H1 (cell line): ENCODE measurements at regions not wholly inside any gene's neighbourhood (a gene's known extent, or its start where the extent isn't known, plus 50 kb on each side); places are given as distances from the start of the nearest gene placed in this dataset.

Source experiments
- CTCF ChIA-PET: fragments of 300-600 bp; sonication (Branson Sonifier 250); formaldehyde crosslinking; loops from one replicate; lab custom pipeline; 2021; ENCODE audit not compliant: partially characterized antibody; lab: Charles Lee
- POLR2A ChIA-PET: fragments of 300-600 bp; sonication (Branson Sonifier 250); formaldehyde crosslinking; loops from one replicate; lab custom pipeline; 2021; ENCODE audit warnings: inconsistent platforms; ENCODE audit not compliant: partially characterized antibody; lab: Charles Lee
- DNase-seq, 2 experiments: peaks; one replicate each; pipeline versions ENCODE4 v3.0.0 to v3.0.0-alpha.2; 2010 to 2022; ENCODE audit warnings: low spot score in 2 of 2, low read depth in 1 of 2, mixed read lengths in 1 of 2
- FAIRE-seq: peaks from 2 replicates; lab custom pipeline; 2011; peaks lifted over from hg19 to GRCh38; lab: Jason Lieb, UNC
- H2AFZ ChIP-seq: 2 replicates; pipeline ENCODE4 v1.8.1; 2012; ENCODE audit warnings: low read length, inconsistent platforms
- H2AK5ac ChIP-seq: 2 replicates; pipeline ENCODE4 v1.6.1; 2013; ENCODE audit warnings: low read depth, low read length
- H2BK120ac ChIP-seq: replicated peaks from 2 replicates; pipeline ENCODE3; 2013; ENCODE audit warnings: low read depth, low read length, inconsistent platforms
- H2BK12ac ChIP-seq: 2 replicates; pipeline ENCODE4 v1.6.1; 2013; ENCODE audit warnings: low read depth, low read length
- H2BK15ac ChIP-seq: 2 replicates; pipeline ENCODE4 v1.6.1; 2013; ENCODE audit warnings: low read length
- H2BK20ac ChIP-seq: 2 replicates; pipeline ENCODE4 v1.6.1; 2013; ENCODE audit warnings: low read length
- H2BK5ac ChIP-seq: 2 replicates; pipeline ENCODE4 v1.6.1; 2013; ENCODE audit warnings: low read depth, low read length
- H3K14ac ChIP-seq: 2 replicates; pipeline ENCODE4 v1.6.1; 2013; ENCODE audit warnings: inconsistent platforms; ENCODE audit not compliant: insufficient read length
- H3K18ac ChIP-seq: 2 replicates; pipeline ENCODE4 v1.6.1; 2013; ENCODE audit warnings: low read length; ENCODE audit errors: extremely low read depth
- H3K23ac ChIP-seq: 2 replicates; pipeline ENCODE4 v1.6.1; 2013; ENCODE audit warnings: inconsistent platforms; ENCODE audit not compliant: insufficient read length
- H3K23me2 ChIP-seq: 2 replicates; pipeline ENCODE4 v1.6.1; 2013; ENCODE audit warnings: low read depth, low read length
- H3K27ac ChIP-seq: 2 replicates; pipeline ENCODE4 v1.6.1; 2011; ENCODE audit warnings: low read depth, low read length, inconsistent platforms
- H3K27me3 ChIP-seq, 4 experiments: replicated peaks in 1 of 4; 1 replicate in 1 of 4; 2 replicates in 3 of 4; pipeline versions ENCODE4 v1.6.1 to v1.8.1; 2011 to 2013; ENCODE audit warnings: low read length in 3 of 4, mild to moderate bottlenecking in 3 of 4, inconsistent platforms in 2 of 4, mixed read lengths in 2 of 4, moderate library complexity in 1 of 4; ENCODE audit not compliant: control insufficient read depth in 3 of 4, insufficient read depth in 3 of 4; ENCODE audit errors: extremely low read depth in 1 of 4
- H3K36me3 ChIP-seq, 4 experiments: 2 replicates each; pipeline versions ENCODE4 v1.6.1 to v1.8.1; 2011 to 2013; ENCODE audit warnings: mild to moderate bottlenecking in 4 of 4, low read length in 3 of 4, moderate library complexity in 2 of 4, control low read depth in 1 of 4, inconsistent platforms in 1 of 4; ENCODE audit not compliant: insufficient read depth in 4 of 4, control insufficient read depth in 2 of 4
- H3K4ac ChIP-seq: replicated peaks from 2 replicates; pipeline ENCODE3; 2013; ENCODE audit warnings: low read length, low read depth, mixed read lengths, inconsistent platforms; ENCODE audit not compliant: insufficient read length
- H3K4me1 ChIP-seq, 4 experiments: replicated peaks in 1 of 4; 1 replicate in 1 of 4; 2 replicates in 3 of 4; pipeline versions ENCODE4 v1.6.1 to v1.8.1; 2011 to 2013; ENCODE audit warnings: low read length in 3 of 4, inconsistent platforms in 2 of 4, mixed read lengths in 1 of 4; ENCODE audit not compliant: insufficient read depth in 4 of 4, control insufficient read depth in 3 of 4
- H3K4me2 ChIP-seq, 2 experiments: 2 replicates each; pipeline versions ENCODE4 v1.6.1 to v1.8.1; 2011 to 2013; ENCODE audit warnings: low read depth in 2 of 2, low read length in 2 of 2, control low read depth in 1 of 2, inconsistent platforms in 1 of 2, mild to moderate bottlenecking in 1 of 2; ENCODE audit not compliant: insufficient read depth in 1 of 2
- H3K4me3 ChIP-seq, 4 experiments: fragments of 200-600, 300-600 bp in 1 of 4; sonication (generic), shearing (Covaris generic), sonication (Bioruptor Twin) in 1 of 4; 2 replicates each; pipeline versions ENCODE4 v1.5.1 to v1.8.1; 2011 to 2016; ENCODE audit warnings: low read length in 4 of 4, low read depth in 3 of 4, control low read depth in 2 of 4, inconsistent platforms in 2 of 4, mild to moderate bottlenecking in 2 of 4, mixed read lengths in 1 of 4, moderate library complexity in 1 of 4; ENCODE audit not compliant: insufficient read depth in 2 of 4; ENCODE audit errors: extremely low read depth in 1 of 4
- H3K56ac ChIP-seq: replicated peaks from 2 replicates; pipeline ENCODE3; 2013; ENCODE audit warnings: low read depth, mild to moderate bottlenecking, mixed read lengths, low read length, inconsistent platforms; ENCODE audit not compliant: insufficient read length
- H3K79me1 ChIP-seq: 2 replicates; pipeline ENCODE4 v1.6.1; 2013; ENCODE audit warnings: low read depth, low read length, control low read depth
- H3K79me2 ChIP-seq, 2 experiments: 2 replicates each; pipeline versions ENCODE4 v1.6.1 to v1.8.1; 2012 to 2013; ENCODE audit warnings: low read length in 2 of 2, mild to moderate bottlenecking in 2 of 2, inconsistent platforms in 1 of 2; ENCODE audit not compliant: insufficient read depth in 2 of 2, control insufficient read depth in 1 of 2
- H3K9ac ChIP-seq, 4 experiments: replicated peaks in 1 of 4; 1 replicate in 1 of 4; 2 replicates in 3 of 4; pipeline versions ENCODE4 v1.6.1 to v1.8.1; 2011 to 2013; ENCODE audit warnings: low read depth in 3 of 4, low read length in 3 of 4, control low read depth in 2 of 4, mild to moderate bottlenecking in 2 of 4, moderate library complexity in 2 of 4, inconsistent platforms in 1 of 4; ENCODE audit errors: extremely low read depth in 1 of 4
- H3K9me3 ChIP-seq, 2 experiments: 2 replicates each; pipeline versions ENCODE4 v1.6.1 to v1.8.1; 2012 to 2013; ENCODE audit warnings: mild to moderate bottlenecking in 2 of 2, moderate library complexity in 2 of 2, control low read depth in 1 of 2, inconsistent platforms in 1 of 2, low read depth in 1 of 2, low read length in 1 of 2, mixed read lengths in 1 of 2; ENCODE audit not compliant: insufficient read depth in 2 of 2
- H4K20me1 ChIP-seq, 2 experiments: replicated peaks in 1 of 2; 2 replicates each; pipeline versions ENCODE3 to v1.8.1; 2011 to 2013; ENCODE audit warnings: inconsistent platforms in 2 of 2, low read length in 2 of 2, mild to moderate bottlenecking in 1 of 2; ENCODE audit not compliant: insufficient read depth in 2 of 2, control insufficient read depth in 1 of 2
- H4K5ac ChIP-seq: 2 replicates; pipeline ENCODE4 v1.6.1; 2013; ENCODE audit warnings: low read length, low read depth, mixed read lengths, inconsistent platforms; ENCODE audit not compliant: insufficient read length
- H4K8ac ChIP-seq: 2 replicates; pipeline ENCODE4 v1.8.0; 2013; ENCODE audit warnings: mild to moderate bottlenecking, moderate library complexity, low read length, inconsistent platforms; ENCODE audit not compliant: insufficient read depth; ENCODE audit errors: extremely low read depth
- H4K91ac ChIP-seq: replicated peaks from 2 replicates; pipeline ENCODE3; 2013; ENCODE audit warnings: low read length, mixed read lengths, inconsistent platforms; ENCODE audit not compliant: insufficient read length
- ATF3 ChIP-seq: IDR thresholded peaks from 2 replicates; pipeline ENCODE4 v1.6.1; 2011; ENCODE audit warnings: low read depth, mild to moderate bottlenecking, low read length; ENCODE audit not compliant: insufficient read depth
- CBX8 ChIP-seq: fragments of 300-800, 300-1000 bp; sonication (generic); IDR thresholded peaks from 2 replicates; pipeline ENCODE4 v1.7.1; 2016; ENCODE audit warnings: low read depth, low read length, borderline replicate concordance
- CREB1 ChIP-seq: IDR thresholded peaks from 2 replicates; pipeline ENCODE4 v1.6.1; 2012; ENCODE audit warnings: inconsistent platforms
- KDM1A ChIP-seq: fragments of 200-600, 300-600 bp; sonication (generic); IDR thresholded peaks from 2 replicates; pipeline ENCODE4 v1.7.1; 2016; ENCODE audit warnings: mild to moderate bottlenecking, low read length, borderline replicate concordance
- MAFK ChIP-seq: IDR thresholded peaks from 2 replicates; pipeline ENCODE4 v1.6.1; 2012; ENCODE audit warnings: low read depth, mild to moderate bottlenecking, improper control_type of control experiment, low read length
- NANOG ChIP-seq: IDR thresholded peaks from 2 replicates; pipeline ENCODE4 v1.6.1; 2011; ENCODE audit warnings: low read length, low read depth, mild to moderate bottlenecking, inconsistent platforms; ENCODE audit not compliant: insufficient read depth, poor library complexity, severe bottlenecking
- POLR2A ChIP-seq, 2 experiments: IDR thresholded peaks; 1 replicate in 1 of 2; 2 replicates in 1 of 2; pipeline ENCODE4 v1.6.1; 2011; ENCODE audit warnings: low read depth in 2 of 2, low read length in 2 of 2, mild to moderate bottlenecking in 2 of 2; ENCODE audit errors: control extremely low read depth in 1 of 2
- SIRT6 ChIP-seq: IDR thresholded peaks from one replicate; pipeline ENCODE4 v1.7.1; 2012; ENCODE audit warnings: low read length, inconsistent platforms
- TBP ChIP-seq: IDR thresholded peaks from 2 replicates; pipeline ENCODE4 v1.6.1; 2011; ENCODE audit warnings: low read depth, low read length, improper control_type of control experiment
- TCF12 ChIP-seq: IDR thresholded peaks from 2 replicates; pipeline ENCODE4 v1.6.1; 2011; ENCODE audit warnings: low read depth, mild to moderate bottlenecking, low read length
- USF2 ChIP-seq: IDR thresholded peaks from 2 replicates; pipeline ENCODE4 v1.6.1; 2011; ENCODE audit warnings: low read length, improper control_type of control experiment
- WGBS, 2 experiments: shearing (Covaris generic) in 1 of 2; methylation state at CpG; one replicate each; pipeline versions ENCODE4 v1.1.6 to v1.1.7; 2013 to 2015; ENCODE audit warnings: low lambda C conversion rate in 2 of 2, mixed read lengths in 2 of 2, inconsistent platforms in 1 of 2, low coverage in 1 of 2, missing lambda C conversion rate in 1 of 2; ENCODE audit not compliant: insufficient replicate concordance in 2 of 2, insufficient coverage in 1 of 2, insufficient read length in 1 of 2; ENCODE audit errors: extremely low coverage in 1 of 2, missing lambda C conversion rate in 1 of 2; 5-methylcytosine and 5-hydroxymethylcytosine counted together
- TF ChIP-seq, protein P1 (sequence below): IDR thresholded peaks from 2 replicates; pipeline ENCODE4 v1.6.1; 2012; ENCODE audit warnings: low read length, inconsistent platforms

- no peak overlapping the region for H4K8ac ChIP-seq
- H3K9me3 ChIP-seq = peaks cover 11 to 31% of the 10 kb centered on the region in 2 experiments
- no peak overlapping the region for H3K14ac ChIP-seq
- H3K27ac ChIP-seq = no peak overlapping the region
- H3K9ac ChIP-seq = no peak overlapping the region
- no peak overlapping the region for H2AFZ ChIP-seq
- H2BK5ac ChIP-seq = no peak overlapping the region
- H2BK120ac ChIP-seq = no peak overlapping the region
- CTCF ChIA-PET = interaction anchor here (1.1 kb wide), 1 partner anchor 17 kb away, joined by 4 read pairs; no protein-coding TSS in a partner anchor
- no peaks in the 10 kb centered on the region for H4K20me1 ChIP-seq
- H2AK5ac ChIP-seq = no peak overlapping the region
- H4K91ac ChIP-seq = no peak overlapping the region
- no peaks in the 10 kb centered on the region for H3K27me3 ChIP-seq
- no peak for DNase-seq
- no peak overlapping the region for H3K18ac ChIP-seq
- H3K79me1 ChIP-seq = no peaks in the 10 kb centered on the region
- H3K36me3 ChIP-seq = peaks cover 0 to 4% (median 0%) of the 10 kb centered on the region in 4 experiments; a peak in 1 of 8 replicates
- peaks cover 0 to 3% (median 0%) of the 10 kb centered on the region in 4 experiments; a peak in 1 of 7 replicates for H3K4me1 ChIP-seq
- FAIRE-seq = no peak
- H3K79me2 ChIP-seq = no peaks in the 10 kb centered on the region
- no peak overlapping the region for H3K56ac ChIP-seq
- H3K4me3 ChIP-seq = no peak overlapping the region
- H3K23me2 ChIP-seq = no peaks in the 10 kb centered on the region
- no peak overlapping the region for H2BK12ac ChIP-seq
- no peak overlapping the region for H3K4ac ChIP-seq
- no peak overlapping the region for H4K5ac ChIP-seq
- H2BK15ac ChIP-seq = no peak overlapping the region
- H3K23ac ChIP-seq = no peak overlapping the region
- POLR2A ChIA-PET = no interaction called here
- WGBS, 2 experiments = 57% methylated on average over 2 of the region's 2 CpGs; no CpG with 5 or more reads in 1 of the 2 experiments
- no peak overlapping the region for H2BK20ac ChIP-seq
- H3K4me2 ChIP-seq = no peak overlapping the region
- no peak for TF ChIP-seq SIRT6
- TF ChIP-seq NANOG = no peak
- TF ChIP-seq MAFK = no peak
- TF ChIP-seq POLR2A (IDR thresholded peaks at IDR 0.05; ENCODE audit: control extremely low read depth in 1 of 2, low read depth in 2 of 2, low read length in 2 of 2) = no peak
- TF ChIP-seq CREB1 = no peak
- TF ChIP-seq TCF12 = no peak
- no peak for TF ChIP-seq USF2
- TF ChIP-seq TBP = no peak
- TF ChIP-seq CBX8 = no peak
- no peak for TF ChIP-seq ATF3
- TF ChIP-seq KDM1A = no peak
- TF ChIP-seq, protein P1, sequence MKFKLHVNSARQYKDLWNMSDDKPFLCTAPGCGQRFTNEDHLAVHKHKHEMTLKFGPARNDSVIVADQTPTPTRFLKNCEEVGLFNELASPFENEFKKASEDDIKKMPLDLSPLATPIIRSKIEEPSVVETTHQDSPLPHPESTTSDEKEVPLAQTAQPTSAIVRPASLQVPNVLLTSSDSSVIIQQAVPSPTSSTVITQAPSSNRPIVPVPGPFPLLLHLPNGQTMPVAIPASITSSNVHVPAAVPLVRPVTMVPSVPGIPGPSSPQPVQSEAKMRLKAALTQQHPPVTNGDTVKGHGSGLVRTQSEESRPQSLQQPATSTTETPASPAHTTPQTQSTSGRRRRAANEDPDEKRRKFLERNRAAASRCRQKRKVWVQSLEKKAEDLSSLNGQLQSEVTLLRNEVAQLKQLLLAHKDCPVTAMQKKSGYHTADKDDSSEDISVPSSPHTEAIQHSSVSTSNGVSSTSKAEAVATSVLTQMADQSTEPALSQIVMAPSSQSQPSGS = no peak
These were observed 357.5 kb downstream of the SPATA31D1 start for GRCh38 chr9:82346040-82346439.
